B cell (primary cell): ENCODE measurements at regions not wholly inside any gene's neighbourhood (a gene's known extent, or its start where the extent isn't known, plus 50 kb on each side); places are given as distances from the start of the nearest gene placed in this dataset.

Experiments used
- ATAC-seq: fragments of 200-7000 bp; cut with Tn5 transposase; one replicate; pipeline ENCODE4 v1.10.0; 2021; ENCODE audit warnings: low read depth, mild to moderate bottlenecking, moderate number of reproducible peaks, moderate library complexity
- CTCF ChIA-PET: fragments of 350-600 bp; sonication (Branson Sonifier 250); formaldehyde crosslinking; loops from one replicate; lab custom pipeline; 2021; ENCODE audit warnings: antibody characterized with exemption, inconsistent platforms; lab: Charles Lee
- POLR2A ChIA-PET: fragments of 350-600 bp; sonication (Branson Sonifier 250); formaldehyde crosslinking; loops from one replicate; lab custom pipeline; 2021; ENCODE audit warnings: antibody characterized with exemption; lab: Charles Lee
- DNase-seq: peaks from one replicate; pipeline ENCODE4 v3.0.0; 2013
- H2AFZ ChIP-seq: 2 replicates; pipeline ENCODE4 v1.6.1; 2012; ENCODE audit warnings: mild to moderate bottlenecking, low read depth, low read length; ENCODE audit not compliant: insufficient read depth, poor library complexity, severe bottlenecking
- H3K27ac ChIP-seq, 2 donors: 1 replicate in 1 of 2; 2 replicates in 1 of 2; pipeline ENCODE4 v1.5.1; 2012 to 2013; ENCODE audit warnings: low read length in 2 of 2, mild to moderate bottlenecking in 2 of 2, moderate library complexity in 1 of 2
- H3K27me3 ChIP-seq, 4 experiments: fragments of 200-600 bp in 1 of 4; sonication (generic) in 1 of 4; replicated peaks in 1 of 4; 1 replicate in 2 of 4; 2 replicates in 2 of 4; pipeline versions ENCODE4 v1.6.1 to v1.7.0; 2013 to 2016; ENCODE audit warnings: low read length in 3 of 4, mild to moderate bottlenecking in 2 of 4, mixed read lengths in 1 of 4, moderate library complexity in 1 of 4; ENCODE audit not compliant: insufficient read depth in 4 of 4, control insufficient read depth in 3 of 4; ENCODE audit errors: control extremely low read depth in 1 of 4
- H3K36me3 ChIP-seq, 2 experiments: replicated peaks in 1 of 2; 1 replicate in 1 of 2; 2 replicates in 1 of 2; pipeline versions ENCODE4 v1.6.1 to v1.7.1; 2013; ENCODE audit warnings: low read length in 1 of 2; ENCODE audit not compliant: insufficient read depth in 2 of 2, control insufficient read depth in 1 of 2; ENCODE audit errors: control extremely low read depth in 1 of 2, extremely low read depth in 1 of 2
- H3K4me1 ChIP-seq, 2 donors: fragments of 200-600 bp in 1 of 2; sonication (generic) in 1 of 2; 1 replicate in 1 of 2; 2 replicates in 1 of 2; pipeline versions ENCODE4 v1.5.1 to v1.6.1; 2013 to 2017; ENCODE audit warnings: low read length in 2 of 2; ENCODE audit not compliant: control insufficient read depth in 2 of 2, insufficient read depth in 2 of 2
- H3K4me2 ChIP-seq: replicated peaks from 2 replicates; pipeline ENCODE3; 2012; ENCODE audit warnings: mild to moderate bottlenecking, low read depth, low read length; ENCODE audit not compliant: poor library complexity, severe bottlenecking
- H3K4me3 ChIP-seq, 5 experiments: fragments of 200-600 bp in 1 of 5; sonication (generic) in 1 of 5; 1 replicate in 3 of 5; 2 replicates in 2 of 5; pipeline versions ENCODE4 v1.5.1 to v1.7.0; 2011 to 2016; ENCODE audit warnings: low read length in 4 of 5, mild to moderate bottlenecking in 4 of 5, low read depth in 2 of 5, control low read depth in 1 of 5, moderate library complexity in 1 of 5; ENCODE audit not compliant: insufficient read depth in 1 of 5; ENCODE audit errors: control extremely low read depth in 1 of 5, extremely low read depth in 1 of 5
- H3K79me2 ChIP-seq: fragments of 200-600 bp; sonication (generic); one replicate; pipeline ENCODE4 v1.6.0; 2016; ENCODE audit warnings: low read length; ENCODE audit not compliant: control insufficient read depth, insufficient read depth
- H3K9ac ChIP-seq: fragments of 200-600 bp; sonication (generic); 2 replicates; pipeline ENCODE4 v1.6.1; 2017; ENCODE audit warnings: mild to moderate bottlenecking, low read length, moderate library complexity
- H3K9me3 ChIP-seq, 3 donors: one replicate each; pipeline versions ENCODE4 v1.6.1 to v1.7.1; 2013; ENCODE audit warnings: low read length in 2 of 3; ENCODE audit not compliant: control insufficient read depth in 2 of 3, insufficient read depth in 1 of 3; ENCODE audit errors: control extremely low read depth in 1 of 3
- H4K20me1 ChIP-seq: 2 replicates; pipeline ENCODE4 v1.6.0; 2012; ENCODE audit warnings: mild to moderate bottlenecking, low read length; ENCODE audit not compliant: insufficient read depth, control insufficient read depth, poor library complexity, severe bottlenecking
- H3K27ac Mint-ChIP-seq: one replicate; pipeline ENCODE4 v1.8.0; 2021; ENCODE audit warnings: mixed read lengths
- H3K27me3 Mint-ChIP-seq: one replicate; pipeline ENCODE4 v1.8.0; 2021; ENCODE audit warnings: mixed read lengths
- H3K4me1 Mint-ChIP-seq: one replicate; pipeline ENCODE4 v1.8.0; 2021; ENCODE audit warnings: mixed read lengths
- H3K4me3 Mint-ChIP-seq: one replicate; pipeline ENCODE4 v1.8.0; 2021; ENCODE audit warnings: mixed read lengths
- H3K9me3 Mint-ChIP-seq: one replicate; pipeline ENCODE4 v1.8.0; 2022; ENCODE audit warnings: mixed read lengths; ENCODE audit not compliant: insufficient read depth
- CTCF ChIP-seq: fragments of 200-600 bp; IDR thresholded peaks from one replicate; pipeline ENCODE4 v1.8.0; 2022; ENCODE audit warnings: antibody characterized with exemption, mild to moderate bottlenecking
- EZH2 ChIP-seq: IDR thresholded peaks from 2 replicates; pipeline ENCODE4 v1.6.1; 2012; ENCODE audit warnings: borderline replicate concordance, low read depth, mild to moderate bottlenecking, moderate library complexity, low read length; ENCODE audit not compliant: insufficient read depth, poor library complexity, severe bottlenecking
- WGBS: methylation state at CpG from one replicate; pipeline ENCODE4 v1.1.5; 2013; ENCODE audit warnings: missing lambda C conversion rate; ENCODE audit not compliant: insufficient coverage; 5-methylcytosine and 5-hydroxymethylcytosine counted together
- intact Hi-C: fragments of 100-400 bp; cut with micrococcal nuclease; formaldehyde crosslinking; loops from one replicate; pipeline ENCODE4 v1.10.0; 2022

GRCh38 chr11:70577948-70578347, 179.6 kb downstream of the CTTN start:
- no peaks in the 10 kb centered on the region for H3K4me1 ChIP-seq
- DNase-seq (no peak), ATAC-seq (no peak)
- H3K79me2 ChIP-seq, result no peaks in the 10 kb centered on the region
- Mint-ChIP-seq H3K4me1 (no peaks in the 10 kb centered on the region), H3K27me3 (no peaks in the 10 kb centered on the region), H3K9me3 (no peaks in the 10 kb centered on the region), H3K27ac (no peak overlapping the region), H3K4me3 (no peak overlapping the region)
- H3K4me3 ChIP-seq, result no peak overlapping the region
- TF ChIP-seq CTCF (no peak), EZH2 (no peak)
- H3K9ac ChIP-seq, result no peak overlapping the region
- intact Hi-C loops, result no loop called here
- ChIA-PET POLR2A (no interaction called here), CTCF (no interaction called here)
- no peak overlapping the region for H3K4me2 ChIP-seq
- no peak overlapping the region for H3K27ac ChIP-seq
- 83% methylated on average over 13 of the region's 14 CpGs for WGBS
- H3K27me3 ChIP-seq, result no peaks in the 10 kb centered on the region
- H3K9me3 ChIP-seq, result peaks cover 0 to 6% (median 0%) of the 10 kb centered on the region in 3 donors
- H2AFZ ChIP-seq, result no peak overlapping the region
- H4K20me1 ChIP-seq, result no peaks in the 10 kb centered on the region
- H3K36me3 ChIP-seq, result no peaks in the 10 kb centered on the region

- Histone ChIP-seq H3K4me3 (no peak overlapping the region), H3K4me2 (no peak overlapping the region), H3K27ac (no peak overlapping the region), H3K36me3 (no peaks in the 10 kb centered on the region), H3K79me2 (no peaks in the 10 kb centered on the region), H2AFZ (no peak overlapping the region), H3K9ac (no peak overlapping the region), H3K27me3 (no peaks in the 10 kb centered on the region), H3K4me1 (no peaks in the 10 kb centered on the region), H3K9me3 (peaks cover 0 to 6% (median 0%) of the 10 kb centered on the region in 3 donors), H4K20me1 (no peaks in the 10 kb centered on the region)
- ATAC-seq, result no peak
- no peak for DNase-seq
- H3K27me3 Mint-ChIP-seq, result no peaks in the 10 kb centered on the region
- CTCF ChIA-PET, result no interaction called here
- TF ChIP-seq CTCF (no peak), EZH2 (no peak)
- WGBS, result 76% methylated on average over 14 of the region's 14 CpGs
- intact Hi-C loops, result no loop called here
- no peaks in the 10 kb centered on the region for H3K4me1 Mint-ChIP-seq
- no peaks in the 10 kb centered on the region for H3K9me3 Mint-ChIP-seq
- H3K4me3 Mint-ChIP-seq, result no peak overlapping the region
- no peak overlapping the region for H3K27ac Mint-ChIP-seq
- POLR2A ChIA-PET, result no interaction called here
Observed at GRCh38 chr11:70578371-70578770, 180.0 kb downstream of the CTTN start.
